GM18511 (cell line): ENCODE measurements at regions not wholly inside any gene's neighbourhood (a gene's known extent, or its start where the extent isn't known, plus 50 kb on each side); places are given as distances from the start of the nearest gene placed in this dataset.
"Not testable (repeated sequence)": the region's sequence is repeated elsewhere in the genome, so short reads cannot be mapped to it uniquely, and the experiment has no call there.

ENCODE experiments used
- ATAC-seq: cut with Tn5 transposase; IDR thresholded peaks from one replicate; pipeline ENCODE4 v1.9.1; 2021; ENCODE audit warnings: mild to moderate bottlenecking, moderate library complexity; ENCODE audit not compliant: unreplicated experiment

DNA sequence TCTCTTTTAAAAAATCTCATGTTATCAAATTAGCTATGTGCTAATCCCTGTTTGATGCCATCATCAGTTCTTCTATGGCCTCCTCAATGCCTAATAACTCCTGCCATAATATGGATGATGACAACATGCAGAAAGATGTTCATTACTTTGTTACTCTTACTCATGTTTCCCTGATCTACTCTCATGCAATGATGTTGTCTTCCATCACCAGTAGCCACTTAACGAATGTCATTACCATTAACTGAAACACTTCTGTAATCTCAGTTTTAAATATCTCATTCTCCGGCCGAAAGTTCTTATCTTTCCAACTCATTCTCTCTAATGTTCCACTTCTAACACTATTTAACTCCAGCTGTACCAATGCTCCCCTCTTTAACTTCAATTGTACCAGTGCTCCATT lies 1187.7 kb downstream of the OTOL1 start:
- no peak for ATAC-seq

DNA sequence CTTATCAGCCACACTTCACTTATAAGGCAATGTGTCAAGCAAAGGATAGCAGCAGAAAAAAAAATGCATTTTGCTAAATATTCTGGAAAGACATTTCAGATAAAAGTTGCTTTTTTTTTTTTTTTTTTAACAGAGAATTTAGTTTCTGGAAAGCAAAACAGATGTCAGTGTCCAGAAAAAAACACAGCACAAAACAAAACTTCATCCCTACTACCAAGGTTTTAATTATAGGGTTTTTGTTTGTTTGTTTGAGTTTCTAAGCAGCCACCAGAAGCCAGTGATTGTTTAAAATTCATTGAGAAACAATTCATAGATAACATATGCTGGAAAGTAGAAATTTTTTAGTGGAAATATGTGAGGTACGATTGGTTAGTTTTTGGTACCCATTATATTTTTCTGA lies 1202.7 kb downstream of the OTOL1 start:
- ATAC-seq, result no peak

DNA sequence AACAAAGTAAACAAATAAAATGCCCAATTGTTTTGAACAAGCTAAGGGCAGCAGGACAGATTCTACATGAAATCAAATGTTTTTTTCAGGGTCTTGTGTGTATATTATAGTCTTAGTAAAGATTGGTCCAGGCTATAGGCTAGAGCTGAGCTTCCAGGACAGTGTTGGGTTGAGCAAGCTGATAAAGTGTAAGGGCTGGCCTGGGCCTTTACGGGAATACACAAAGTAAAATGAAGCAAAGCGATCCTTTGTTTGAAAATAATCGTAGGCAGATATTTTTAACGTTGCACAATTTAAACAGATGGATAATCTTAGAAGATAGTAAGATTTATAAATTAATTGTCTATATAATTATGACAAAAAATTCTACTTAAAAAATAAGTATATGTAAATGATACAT lies 1204.6 kb downstream of the OTOL1 start:
- no peak for ATAC-seq

DNA sequence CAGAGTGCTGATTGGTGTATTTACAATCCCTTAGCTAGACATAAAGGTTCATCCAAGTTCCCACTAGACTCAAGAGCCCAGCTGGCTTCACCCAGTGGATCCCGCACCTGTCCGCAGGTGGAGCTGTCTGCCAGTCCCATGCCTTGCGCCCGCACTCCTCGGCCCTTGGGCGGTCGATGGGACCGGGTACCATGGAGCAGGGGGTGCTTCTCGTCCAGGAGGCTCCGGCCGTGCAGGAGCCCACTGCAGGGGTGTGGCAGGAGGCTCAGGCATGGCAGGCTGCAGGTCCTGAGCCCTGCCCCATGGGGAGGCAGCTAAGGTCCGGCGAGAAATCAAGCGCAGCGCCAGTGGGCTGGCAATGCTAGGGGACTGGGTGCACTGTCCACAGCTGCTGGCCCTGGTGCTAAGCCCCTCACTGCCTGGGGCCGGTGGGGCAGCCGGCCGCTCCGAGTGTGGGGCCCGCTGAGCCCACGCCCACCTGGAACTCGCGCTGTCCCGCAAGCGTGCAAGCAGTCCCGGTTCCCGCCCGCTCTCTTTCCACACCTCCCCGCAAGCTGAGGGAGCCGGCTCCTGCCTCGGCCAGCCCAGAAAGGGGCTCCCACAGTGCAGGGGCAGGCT lies 1206.3 kb downstream of the OTOL1 start:
- no peak for ATAC-seq

DNA sequence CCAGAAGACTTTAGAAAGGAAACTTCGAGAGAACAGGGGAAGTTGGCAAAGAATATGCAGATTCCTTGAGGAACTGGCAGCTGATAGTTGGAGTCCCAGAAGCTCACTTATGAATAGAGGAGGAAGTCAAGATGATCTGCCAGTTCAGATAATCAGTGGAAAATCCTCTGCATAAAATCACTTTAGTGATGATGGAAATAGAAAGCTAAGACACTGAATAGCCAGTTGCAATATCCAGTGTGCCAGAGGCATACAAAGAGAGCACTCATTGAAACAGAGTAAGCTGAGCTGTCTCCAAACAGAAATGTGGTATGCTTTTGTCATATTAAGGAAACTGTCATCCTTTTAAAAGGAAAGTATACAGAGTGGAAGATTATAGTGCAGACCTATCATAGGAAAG lies 1207.6 kb downstream of the OTOL1 start:
- ATAC-seq, result no peak

DNA sequence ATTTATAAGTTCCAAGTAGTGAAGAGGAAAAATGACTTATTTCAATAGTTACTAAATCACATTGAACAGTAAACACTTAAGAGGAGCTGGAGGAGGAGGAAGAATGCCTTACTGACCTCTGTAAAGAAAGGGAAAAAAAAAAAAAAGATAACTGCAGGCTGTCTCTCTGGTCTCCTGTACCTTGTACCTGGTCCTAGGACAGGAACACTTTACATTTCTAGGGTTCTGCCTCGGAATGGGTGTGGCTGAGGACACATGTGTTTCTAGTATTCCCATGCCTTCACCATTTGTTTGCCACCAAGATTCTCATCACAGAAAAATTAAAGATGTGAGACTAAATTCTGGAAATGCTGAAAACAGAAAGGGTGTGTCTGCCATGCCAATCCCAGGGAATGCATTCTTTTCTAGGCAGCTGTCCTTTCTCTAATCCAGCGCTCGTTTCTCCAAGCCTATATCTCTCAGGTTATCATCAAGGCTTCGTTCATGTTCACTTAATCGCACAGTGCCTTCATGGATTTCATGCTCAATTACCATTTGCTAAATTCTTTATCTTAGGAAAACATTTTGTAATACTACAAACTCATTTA lies 1208.3 kb downstream of the OTOL1 start:
- ATAC-seq, result no peak

DNA sequence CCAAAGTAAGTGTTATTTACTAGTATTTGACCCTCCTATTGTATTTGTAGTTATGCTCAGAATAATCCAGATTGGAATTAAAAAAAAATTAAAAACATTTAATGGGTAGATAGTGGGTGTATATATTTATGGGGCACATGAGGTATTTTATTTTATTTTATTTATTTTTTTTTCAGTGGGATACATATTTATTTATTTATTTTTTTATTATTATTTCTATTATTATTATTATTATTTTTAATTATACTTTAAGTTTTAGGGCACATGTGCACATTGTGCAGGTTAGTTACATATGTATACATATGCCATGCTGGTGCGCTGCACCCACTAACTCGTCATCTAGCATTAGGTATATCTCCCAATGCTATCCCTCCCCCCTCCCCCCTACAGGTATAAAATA lies 1211.8 kb downstream of the OTOL1 start:
- ATAC-seq, result not testable (repeated sequence)

DNA sequence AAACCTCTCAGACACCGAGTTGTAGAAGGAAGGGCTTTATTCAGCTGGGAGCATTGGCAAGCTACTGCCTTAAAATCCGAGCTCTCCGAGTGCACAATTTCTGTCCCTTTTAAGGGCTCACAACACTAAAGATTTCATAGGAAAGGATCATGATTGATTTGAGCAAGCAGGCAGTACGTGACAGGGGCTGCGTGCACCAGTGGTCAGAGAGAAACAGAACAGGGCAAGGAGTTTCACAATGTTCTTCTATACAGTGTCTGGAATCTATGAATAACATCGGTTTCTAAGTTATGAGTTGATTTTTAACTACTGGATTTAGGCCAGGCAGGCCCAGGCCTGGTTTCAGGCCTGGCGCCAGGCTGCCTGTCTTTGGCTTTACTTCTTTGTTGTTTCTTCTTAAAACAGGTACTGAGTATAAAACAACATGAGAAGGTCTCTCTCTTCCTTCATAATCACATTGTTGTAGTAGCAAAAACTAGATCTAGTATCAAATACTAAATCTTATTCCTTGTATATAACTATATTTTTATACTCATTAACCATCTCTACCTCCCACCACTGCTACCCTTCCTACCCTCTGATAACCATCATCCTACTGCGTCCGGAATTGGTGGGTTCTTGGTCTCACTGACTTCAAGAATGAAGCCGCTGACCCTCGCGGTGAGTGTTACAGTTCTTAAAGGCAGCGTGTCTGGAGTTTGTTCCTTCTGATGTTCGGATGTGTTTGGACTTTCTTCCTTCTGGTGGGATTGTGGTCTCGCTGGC lies 1212.5 kb downstream of the OTOL1 start:
- ATAC-seq, result peak; percentile 51

DNA sequence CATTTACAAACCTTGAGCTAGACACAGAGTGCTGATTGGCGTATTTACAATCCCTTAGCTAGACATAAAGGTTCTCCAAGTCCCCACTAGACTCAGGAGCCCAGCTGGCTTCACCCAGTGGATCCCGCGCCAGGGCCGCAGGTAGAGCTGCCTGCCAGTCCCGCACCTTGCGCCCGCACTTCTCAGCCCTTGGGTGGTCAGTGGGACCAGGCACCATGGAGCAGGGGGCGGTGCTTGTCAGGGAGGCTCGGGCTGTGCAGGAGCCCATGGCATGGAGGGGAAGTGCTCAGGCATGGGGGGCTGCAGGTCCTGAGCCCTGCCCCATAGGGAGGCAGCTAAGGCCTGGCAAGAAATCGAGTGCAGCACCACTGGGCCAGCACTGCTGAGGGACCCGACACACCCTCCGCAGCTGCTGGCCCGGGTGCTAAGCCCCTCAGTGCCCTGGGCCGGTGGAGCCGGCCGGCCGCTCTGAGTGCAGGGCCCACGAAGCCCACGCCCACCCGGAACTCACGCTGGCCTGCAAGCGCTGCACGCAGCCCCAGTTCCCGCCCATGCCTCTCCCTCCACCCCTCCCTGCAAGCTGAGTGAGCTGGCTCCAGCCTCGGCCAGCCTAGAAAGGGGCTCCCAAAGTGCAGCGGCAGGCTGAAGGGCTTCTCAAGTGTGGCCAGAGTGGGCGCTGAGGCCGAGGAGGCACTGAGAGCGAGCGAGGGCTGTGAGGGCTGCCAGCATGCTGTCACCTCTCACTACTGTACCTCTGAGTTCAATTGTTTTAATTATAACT lies 1213.9 kb downstream of the OTOL1 start:
- no peak for ATAC-seq

DNA sequence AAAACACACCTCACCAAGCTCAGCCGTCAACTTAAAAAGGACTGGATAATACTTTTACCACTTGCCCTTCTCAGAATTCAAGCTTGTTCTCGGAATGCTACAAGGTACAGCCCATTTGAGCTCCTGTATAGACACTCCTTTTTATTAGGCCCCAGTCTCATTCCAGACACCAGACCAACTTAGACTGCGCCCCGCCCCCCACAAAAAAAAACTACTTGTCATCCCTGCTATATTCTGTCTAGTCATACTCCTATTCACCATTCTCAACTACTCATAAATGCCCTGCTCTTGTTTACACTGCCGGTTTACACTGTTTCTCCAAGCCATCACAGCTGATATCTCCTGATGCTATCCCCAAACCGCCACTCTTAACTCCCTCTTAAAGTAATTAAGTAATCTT lies 1220.5 kb downstream of the OTOL1 start:
- ATAC-seq, result not testable (repeated sequence)

DNA sequence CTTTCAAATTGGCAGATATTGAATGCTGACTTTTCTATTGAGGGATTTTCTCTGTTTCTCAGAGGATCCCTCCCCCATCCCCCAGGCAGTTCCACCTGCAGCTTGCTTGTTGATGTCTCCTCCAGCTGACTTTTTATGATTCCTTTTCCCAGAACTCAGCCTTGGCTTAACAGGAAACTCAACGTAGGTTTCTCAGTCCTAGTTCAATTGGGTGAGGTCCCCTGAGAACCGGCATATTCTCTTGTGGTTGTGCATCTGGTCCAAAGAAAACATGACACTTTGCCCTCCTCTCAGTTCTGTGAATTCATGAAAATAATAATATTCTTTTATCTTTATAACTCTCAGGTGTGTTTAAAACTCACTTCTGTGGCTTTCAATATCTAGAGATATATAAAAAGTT lies 1222.1 kb downstream of the OTOL1 start:
- ATAC-seq, result no peak

DNA sequence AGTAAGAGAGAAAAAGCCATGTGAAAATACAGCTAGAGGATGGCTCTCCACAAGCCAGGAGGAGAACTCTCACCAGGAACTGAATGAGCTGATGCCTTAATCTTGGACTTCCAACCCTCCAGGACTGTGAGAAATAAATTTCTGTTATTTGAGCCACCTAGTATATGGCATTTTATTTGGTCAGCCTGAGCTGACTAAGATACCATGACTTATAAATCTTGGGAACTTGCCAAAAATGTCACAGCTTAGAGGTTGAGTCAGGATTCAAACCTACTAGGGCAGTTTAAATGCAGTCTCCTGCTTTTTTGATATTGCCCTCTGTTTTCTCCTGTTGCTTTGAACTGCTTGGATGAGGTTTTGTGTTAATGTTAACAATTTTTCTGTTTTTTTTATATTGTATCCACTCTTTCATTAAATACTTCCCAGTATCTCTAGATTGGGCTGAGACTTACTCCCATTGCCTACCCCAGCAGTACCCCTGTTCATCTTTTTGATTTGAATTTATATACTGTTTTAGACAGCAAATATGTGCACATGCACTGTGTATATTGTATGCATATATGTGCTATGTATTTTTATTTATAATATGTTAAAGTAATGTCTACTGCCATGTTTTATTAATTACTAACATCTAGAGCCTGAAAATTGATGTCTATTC lies 1223.2 kb downstream of the OTOL1 start:
- no peak for ATAC-seq

DNA sequence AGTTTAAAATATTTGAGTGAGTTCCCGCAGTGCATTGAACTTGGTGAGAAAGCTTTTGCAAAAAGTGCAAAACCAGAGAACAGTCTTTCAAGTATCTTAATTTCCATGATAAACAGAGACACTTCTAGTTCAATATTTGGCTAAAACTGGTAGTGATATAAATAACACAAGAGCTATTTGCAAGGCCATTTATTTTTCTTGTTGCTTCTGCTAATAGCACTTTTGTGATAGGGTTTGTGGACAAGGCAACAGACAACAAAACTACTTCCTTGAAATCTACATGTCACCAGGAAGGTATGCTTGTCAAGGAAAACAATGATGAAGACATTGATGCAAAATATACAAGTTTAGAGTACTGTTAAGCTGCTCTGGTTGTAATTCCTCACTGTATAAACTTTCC lies 1225.1 kb downstream of the OTOL1 start:
- ATAC-seq, result no peak

DNA sequence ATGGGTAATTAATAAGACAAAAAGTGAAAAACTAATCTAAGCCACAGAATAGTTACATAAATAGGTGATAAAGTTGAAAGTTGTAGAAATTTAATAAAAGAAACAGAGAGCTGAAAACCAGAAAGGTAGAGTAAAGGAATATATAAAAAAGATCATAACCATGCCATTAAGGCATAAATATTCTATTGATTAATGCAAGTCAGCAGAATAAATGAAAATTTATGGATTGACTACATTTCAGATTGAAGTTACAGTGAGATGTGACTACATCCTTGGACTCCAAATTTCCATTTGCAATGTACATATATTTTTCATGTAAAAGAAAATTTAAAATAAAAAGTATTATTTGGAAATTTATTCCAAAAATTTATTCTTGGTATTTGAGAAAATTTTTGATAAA lies 1225.7 kb downstream of the OTOL1 start:
- no peak for ATAC-seq

DNA sequence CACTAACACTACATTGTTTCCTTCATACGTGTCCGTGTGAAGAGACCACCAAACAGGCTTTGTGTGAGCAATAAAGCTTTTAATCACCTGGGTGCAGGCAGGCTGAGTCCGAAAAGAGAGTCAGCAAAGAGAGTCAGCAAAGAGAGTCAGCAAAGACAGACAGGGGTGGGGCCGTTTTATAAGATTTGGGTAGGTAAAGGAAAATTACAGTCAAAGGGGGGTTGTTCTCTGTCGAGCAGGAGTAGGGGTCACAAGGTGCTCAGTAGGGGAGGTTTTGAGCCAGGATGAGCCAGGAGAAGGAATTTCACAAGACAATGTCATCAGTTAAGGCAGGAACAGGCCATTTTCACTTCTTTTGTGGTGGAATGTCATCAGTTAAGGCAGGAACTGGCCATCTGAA lies 1226.2 kb downstream of the OTOL1 start:
- not testable (repeated sequence) for ATAC-seq

DNA sequence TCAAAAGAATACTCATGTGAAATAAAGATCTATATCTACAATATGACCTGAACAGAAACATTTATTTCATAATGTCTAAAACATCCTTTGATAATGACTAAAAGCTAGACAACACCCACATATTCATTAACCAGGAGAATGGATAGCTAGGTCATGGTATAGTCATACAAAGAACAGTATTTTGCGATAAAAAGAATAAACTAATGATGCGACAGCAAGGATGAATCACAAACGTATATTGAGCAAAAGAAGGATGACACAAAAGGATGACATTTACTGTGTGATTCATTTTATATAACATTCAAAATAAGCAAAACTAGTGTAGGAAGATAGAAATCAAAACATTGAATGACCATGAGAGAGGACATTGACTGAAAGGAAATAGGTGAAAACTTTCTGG lies 1233.1 kb downstream of the OTOL1 start:
- no peak for ATAC-seq

DNA sequence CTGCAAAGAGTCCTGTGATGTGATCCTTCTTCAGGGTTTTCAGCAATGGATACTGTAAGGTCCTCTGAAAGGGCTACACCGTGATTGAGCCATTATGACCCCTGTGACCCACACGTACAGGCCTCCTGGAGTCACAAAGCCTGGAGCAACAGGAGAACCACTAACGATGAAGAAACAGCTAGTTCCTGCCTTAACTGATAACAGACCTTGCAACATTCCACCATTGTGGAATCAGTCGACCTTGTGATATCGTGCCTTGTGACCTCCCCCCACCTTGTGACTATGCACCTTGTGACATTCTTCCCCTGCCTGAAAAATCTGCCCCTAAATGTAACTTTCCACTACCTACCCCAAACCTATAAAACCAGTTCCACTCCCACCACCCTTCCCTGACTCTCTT lies 1235.4 kb downstream of the OTOL1 start:
- not testable (repeated sequence) for ATAC-seq

DNA sequence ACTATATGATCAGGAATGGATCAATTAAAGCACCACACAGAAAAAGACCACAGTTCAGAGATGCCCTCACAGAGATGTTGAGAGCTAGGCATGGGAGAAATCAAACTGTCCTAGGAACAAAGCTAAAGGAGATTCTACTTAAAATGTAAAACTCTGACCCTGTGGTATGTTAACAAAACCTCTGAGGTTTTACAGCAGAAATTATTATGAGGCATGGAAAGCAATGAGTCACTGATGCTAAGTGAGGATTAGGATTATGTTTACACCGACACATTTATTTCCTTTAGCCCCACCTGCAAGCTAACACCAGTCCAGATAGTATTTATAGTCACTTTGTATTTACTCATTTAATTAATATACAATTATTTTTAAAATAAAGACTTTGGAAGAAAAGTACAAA lies 1242.2 kb downstream of the OTOL1 start:
- ATAC-seq, result no peak

DNA sequence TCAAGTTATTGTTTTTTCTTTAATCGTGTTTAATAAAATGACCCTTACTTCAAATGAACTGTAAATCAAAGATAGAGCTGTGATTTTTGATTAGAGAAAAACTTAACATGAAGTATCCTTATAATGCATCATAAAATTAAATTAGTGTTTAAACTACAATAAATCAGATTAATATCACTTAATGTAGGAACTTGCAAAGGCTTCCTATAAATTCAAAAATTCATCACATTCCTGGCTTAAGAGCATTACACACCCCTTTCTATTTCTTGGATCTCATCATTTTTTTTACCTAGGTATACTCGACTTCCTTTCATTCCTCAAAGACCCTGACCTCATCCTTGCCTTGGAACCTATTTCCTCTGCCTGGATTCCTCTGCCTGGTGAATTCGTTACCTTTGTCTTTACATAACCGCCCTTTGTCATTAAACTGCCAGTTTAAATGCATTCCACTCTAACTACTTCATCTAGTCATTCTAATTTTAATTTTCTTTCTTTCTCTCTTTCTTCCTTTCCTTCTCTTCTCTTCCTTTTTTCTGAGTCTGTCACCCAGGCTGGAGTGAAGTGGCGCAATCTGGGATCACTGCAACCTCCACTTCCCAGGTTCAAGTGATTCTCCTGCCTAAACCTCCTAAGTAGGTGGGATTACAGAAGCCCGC lies 1244.5 kb downstream of the OTOL1 start:
- ATAC-seq, result no peak

DNA sequence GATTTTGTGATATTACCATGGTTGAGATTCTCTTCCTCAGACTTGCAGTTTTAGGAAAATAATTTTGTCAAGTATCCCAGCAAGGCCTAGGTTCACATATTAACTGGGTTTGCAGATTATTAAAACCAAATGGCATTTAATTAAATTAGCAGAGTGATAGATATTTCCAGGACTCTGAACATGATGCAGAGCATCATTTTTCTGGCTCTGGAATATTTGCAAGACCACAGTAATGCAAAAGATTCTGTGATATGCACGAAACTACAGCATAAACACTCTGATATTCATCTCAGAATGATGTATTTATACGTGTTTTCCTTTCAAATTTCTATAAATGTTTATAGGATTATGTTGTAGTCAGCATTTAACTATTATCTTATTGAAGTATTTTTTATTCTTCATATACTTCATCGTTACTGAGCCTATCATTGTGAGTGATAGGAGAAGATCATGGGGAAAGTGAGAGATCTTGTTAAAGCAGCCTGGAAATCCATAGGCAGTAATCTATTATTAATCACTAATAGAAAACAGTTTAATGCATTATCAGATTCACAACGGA lies 1245.6 kb downstream of the OTOL1 start:
- no peak for ATAC-seq
